ENCODE measurements at regions not wholly inside any gene's neighbourhood (a gene's known extent, or its start where the extent isn't known, plus 50 kb on each side); places are given as distances from the start of the nearest gene placed in this dataset.
A peak's percentile ranks its signal among the peaks of the same experiment; 100 is the strongest.

DNA sequence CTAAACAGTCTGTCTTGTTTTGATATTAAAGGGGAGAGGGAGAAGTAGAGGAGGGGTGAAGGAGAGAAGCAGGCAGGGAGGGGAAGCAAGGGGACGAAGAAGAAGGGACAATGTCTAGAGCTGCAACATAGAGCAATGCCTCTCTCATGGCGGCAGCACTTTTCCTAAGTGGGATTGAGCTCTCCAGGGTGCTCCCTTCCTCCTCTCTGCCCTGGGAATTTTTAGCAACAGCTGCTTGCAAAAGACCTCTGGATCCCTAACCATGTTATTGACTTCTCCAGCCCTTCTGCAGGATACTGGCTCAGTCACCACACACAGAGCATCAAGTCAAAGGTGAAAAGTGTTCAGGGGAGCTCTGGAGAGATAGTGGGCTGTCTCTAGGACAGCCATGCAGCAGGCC is 734.9 kb downstream of the EPHA4 start (continued):
- TF ChIP-seq, protein P1, sequence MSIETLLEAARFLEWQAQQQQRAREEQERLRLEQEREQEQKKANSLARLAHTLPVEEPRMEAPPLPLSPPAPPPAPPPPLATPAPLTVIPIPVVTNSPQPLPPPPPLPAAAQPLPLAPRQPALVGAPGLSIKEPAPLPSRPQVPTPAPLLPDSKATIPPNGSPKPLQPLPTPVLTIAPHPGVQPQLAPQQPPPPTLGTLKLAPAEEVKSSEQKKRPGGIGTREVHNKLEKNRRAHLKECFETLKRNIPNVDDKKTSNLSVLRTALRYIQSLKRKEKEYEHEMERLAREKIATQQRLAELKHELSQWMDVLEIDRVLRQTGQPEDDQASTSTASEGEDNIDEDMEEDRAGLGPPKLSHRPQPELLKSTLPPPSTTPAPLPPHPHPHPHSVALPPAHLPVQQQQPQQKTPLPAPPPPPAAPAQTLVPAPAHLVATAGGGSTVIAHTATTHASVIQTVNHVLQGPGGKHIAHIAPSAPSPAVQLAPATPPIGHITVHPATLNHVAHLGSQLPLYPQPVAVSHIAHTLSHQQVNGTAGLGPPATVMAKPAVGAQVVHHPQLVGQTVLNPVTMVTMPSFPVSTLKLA (conservative IDR thresholded peaks at IDR 0.05), result no peak
- TF ChIP-seq BCL6 (CRISPR knock-in tag; IDR thresholded peaks at IDR 0.05), result no peak

GRCh38 chr2:220842901-220843665 is 729.0 kb downstream of the EPHA4 start:
- Histone ChIP-seq H3K9ac (ENCODE audit: insufficient read depth in 1 of 2, low read depth in 2 of 2, low read length in 2 of 2) (no peak overlapping the region), H3K36me3 (ENCODE audit: control insufficient read depth, insufficient read depth, low read length) (no peaks in the 10 kb centered on the region), H4K20me1 (replicated peaks; ENCODE audit: control insufficient read depth, insufficient read depth, low read length) (no peaks in the 10 kb centered on the region), H3K27ac (ENCODE audit: extremely low read depth, low read depth, low read length) (no peak overlapping the region), H3K4me1 (replicated peaks in 1 of 2; ENCODE audit: control insufficient read depth in 2 of 2, insufficient read depth in 2 of 2, low read length in 2 of 2) (no peaks in the 10 kb centered on the region), H3K4me2 (ENCODE audit: insufficient read depth, low read length) (no peak overlapping the region), H2AFZ (ENCODE audit: low read depth, low read length) (no peak overlapping the region), H3K4me3 (no peak overlapping the region), H3K79me2 (ENCODE audit: control insufficient read depth, insufficient read depth, low read length) (no peaks in the 10 kb centered on the region), H3K9me3 (replicated peaks; ENCODE audit: control insufficient read depth, insufficient read depth, low read depth, low read length) (no peaks in the 10 kb centered on the region), H3K27me3 (ENCODE audit: control insufficient read depth in 2 of 2, insufficient read depth in 2 of 2, low read length in 2 of 2) (no peaks in the 10 kb centered on the region), H3K9me1 (ENCODE audit: control insufficient read depth, insufficient read depth, low read length) (no peaks in the 10 kb centered on the region)
- FAIRE-seq (no peak), ATAC-seq (no peak), DNase-seq (ENCODE audit: extremely low read depth in 1 of 4, low spot score in 3 of 4) (no peak)
- intact Hi-C loops (cut with micrococcal nuclease), result no loop called here
- in situ Hi-C loops (cut with MboI), result no loop called here
- ChIA-PET POLR2A (no interaction called here), CTCF (ENCODE audit: low intra/inter-chr PET ratio) (no interaction called here)
- WGBS (ENCODE audit: insufficient coverage, low coverage, missing lambda C conversion rate), result 3% methylated on average over 4 of the region's 4 CpGs
- no TSS peak for BruUV-seq (replicated peaks)
- TF ChIP-seq MAFG (tag; conservative IDR thresholded peaks at IDR 0.05) (0 out of 2 replicates have a peak, but pooled peaks have one; percentile 34), MAFK (IDR thresholded peaks at IDR 0.05; ENCODE audit: low read length) (no peak), YY1 (IDR thresholded peaks at IDR 0.05; ENCODE audit: borderline replicate concordance in 1 of 3, control insufficient read depth in 1 of 3, extremely low read depth in 1 of 3, insufficient read depth in 3 of 3, insufficient read length in 1 of 3, insufficient replicate concordance in 2 of 3, low read depth in 1 of 3, low read length in 2 of 3) (no peak), C11orf30 (IDR thresholded peaks at IDR 0.05; ENCODE audit: low read depth) (peak; percentile 6; the same call in 1 of the 2 replicates), CBX2 (IDR thresholded peaks at IDR 0.05; ENCODE audit: insufficient read depth, low read length, poor library complexity, severe bottlenecking) (no peak), ZBTB2 (IDR thresholded peaks at IDR 0.05) (no peak), ZNF316 (IDR thresholded peaks at IDR 0.05) (peak; percentile 20; the same call in 1 of the 2 replicates), HEY1 (CRISPR knock-in tag; IDR thresholded peaks at IDR 0.05; ENCODE audit: borderline replicate concordance) (no peak), USF1 (CRISPR knock-in tag; IDR thresholded peaks at IDR 0.05) (no peak), ZSCAN29 (IDR thresholded peaks at IDR 0.05) (no peak)
- TF ChIP-seq, protein P2, sequence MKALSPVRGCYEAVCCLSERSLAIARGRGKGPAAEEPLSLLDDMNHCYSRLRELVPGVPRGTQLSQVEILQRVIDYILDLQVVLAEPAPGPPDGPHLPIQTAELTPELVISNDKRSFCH (CRISPR knock-in tag; IDR thresholded peaks at IDR 0.05), result no peak
- TF ChIP-seq, protein P2 (tag; IDR thresholded peaks at IDR 0.05), result no peak

All from K562 (cell line).